Mesodermal cell (in vitro differentiated cells): ENCODE measurements at regions not wholly inside any gene's neighbourhood (a gene's known extent, or its start where the extent isn't known, plus 50 kb on each side); places are given as distances from the start of the nearest gene placed in this dataset.

ENCODE experiments used
- H3K27ac ChIP-seq: 2 replicates; pipeline ENCODE4 v1.7.0; 2013; ENCODE audit warnings: mild to moderate bottlenecking, low read depth, low read length, moderate library complexity; ENCODE audit not compliant: severe bottlenecking
- H3K36me3 ChIP-seq: 2 replicates; pipeline ENCODE4 v1.7.1; 2013; ENCODE audit warnings: mild to moderate bottlenecking, low read length, moderate library complexity; ENCODE audit not compliant: control insufficient read depth, insufficient read depth
- H3K4me1 ChIP-seq: one replicate; pipeline ENCODE4 v1.7.1; 2013; ENCODE audit warnings: mild to moderate bottlenecking, low read length; ENCODE audit not compliant: insufficient read depth, control insufficient read depth, poor library complexity, severe bottlenecking
- H3K4me3 ChIP-seq: 2 replicates; pipeline ENCODE4 v1.7.0; 2013; ENCODE audit warnings: low read length, control low read depth, mild to moderate bottlenecking; ENCODE audit not compliant: insufficient read depth, poor library complexity, severe bottlenecking; ENCODE audit errors: extremely low read depth
- H3K9me3 ChIP-seq: 2 replicates; pipeline ENCODE4 v1.7.1; 2013; ENCODE audit warnings: mild to moderate bottlenecking, low read length, moderate library complexity; ENCODE audit not compliant: control insufficient read depth
- WGBS, 2 experiments: methylation state at CpG; one replicate each; pipeline ENCODE4 v1.1.5; 2013; ENCODE audit warnings: missing lambda C conversion rate in 2 of 2; ENCODE audit not compliant: insufficient coverage in 2 of 2; 5-methylcytosine and 5-hydroxymethylcytosine counted together

GRCh38 chr9:126093771-126094170 is 232.9 kb upstream of the MVB12B start:
- 85 to 94% methylated on average over 4 to 9 of the region's 9 CpGs for WGBS, 2 experiments
- H3K4me1 ChIP-seq, result no peaks in the 10 kb centered on the region
- no peaks in the 10 kb centered on the region for H3K9me3 ChIP-seq
- no peaks in the 10 kb centered on the region for H3K36me3 ChIP-seq
- no peak overlapping the region for H3K4me3 ChIP-seq
- no peak overlapping the region for H3K27ac ChIP-seq

- WGBS, 2 experiments, result 87 to 88% methylated on average over 12 to 13 of the region's 16 CpGs
- Histone ChIP-seq H3K27ac (no peak overlapping the region), H3K9me3 (no peaks in the 10 kb centered on the region), H3K4me1 (no peaks in the 10 kb centered on the region), H3K36me3 (no peaks in the 10 kb centered on the region), H3K4me3 (no peak overlapping the region)
These were observed 231.0 kb upstream of the MVB12B start for GRCh38 chr9:126095546-126096190.

- Histone ChIP-seq H3K27ac (no peak overlapping the region), H3K4me1 (no peaks in the 10 kb centered on the region), H3K9me3 (no peaks in the 10 kb centered on the region), H3K4me3 (no peak overlapping the region), H3K36me3 (no peaks in the 10 kb centered on the region)
- 80% methylated on average over 3 of the region's 7 CpGs; no CpG with 5 or more reads in 1 of the 2 experiments for WGBS, 2 experiments
These were observed 230.3 kb upstream of the MVB12B start for GRCh38 chr9:126096340-126096739.

- Histone ChIP-seq H3K36me3 (no peaks in the 10 kb centered on the region), H3K4me3 (no peak overlapping the region), H3K9me3 (no peaks in the 10 kb centered on the region), H3K27ac (no peak overlapping the region), H3K4me1 (no peaks in the 10 kb centered on the region)
- 91 to 93% methylated on average over 4 to 5 of the region's 6 CpGs for WGBS, 2 experiments
These were observed 228.9 kb upstream of the MVB12B start for GRCh38 chr9:126097679-126098078.

GRCh38 chr9:126106404-126106803 is 220.2 kb upstream of the MVB12B start:
- Histone ChIP-seq H3K4me1 (no peaks in the 10 kb centered on the region), H3K4me3 (no peak overlapping the region), H3K27ac (no peak overlapping the region), H3K36me3 (no peaks in the 10 kb centered on the region), H3K9me3 (no peaks in the 10 kb centered on the region)
- 80 to 96% methylated on average over 1 to 5 of the region's 5 CpGs for WGBS, 2 experiments

GRCh38 chr9:126107693-126108092 is 218.9 kb upstream of the MVB12B start:
- WGBS, 2 experiments, result 92 to 98% methylated on average over 4 to 6 of the region's 12 CpGs
- Histone ChIP-seq H3K4me3 (no peak overlapping the region), H3K4me1 (no peaks in the 10 kb centered on the region), H3K36me3 (no peaks in the 10 kb centered on the region), H3K9me3 (no peaks in the 10 kb centered on the region), H3K27ac (no peak overlapping the region)

GRCh38 chr9:126108240-126108639 is 218.4 kb upstream of the MVB12B start:
- H3K4me3 ChIP-seq, result no peak overlapping the region
- H3K36me3 ChIP-seq, result no peaks in the 10 kb centered on the region
- 32 to 46% methylated on average over 5 to 7 of the region's 11 CpGs for WGBS, 2 experiments

GRCh38 chr9:126109575-126109974 is 217.1 kb upstream of the MVB12B start:
- no peaks in the 10 kb centered on the region for H3K4me1 ChIP-seq
- H3K27ac ChIP-seq, result no peak overlapping the region
- no peak overlapping the region for H3K4me3 ChIP-seq
- H3K36me3 ChIP-seq, result no peaks in the 10 kb centered on the region
- no peaks in the 10 kb centered on the region for H3K9me3 ChIP-seq

More at GRCh38 chr9:126108240-126108639, 218.4 kb upstream of the MVB12B start:
- H3K9me3 ChIP-seq, result no peaks in the 10 kb centered on the region
- no peak overlapping the region for H3K27ac ChIP-seq
- H3K4me1 ChIP-seq, result no peaks in the 10 kb centered on the region

GRCh38 chr9:126111556-126111955 is 215.1 kb upstream of the MVB12B start:
- no peak overlapping the region for H3K27ac ChIP-seq
- no peak overlapping the region for H3K4me3 ChIP-seq
- 86 to 87% methylated on average over 4 to 5 of the region's 5 CpGs for WGBS, 2 experiments
- H3K36me3 ChIP-seq, result no peaks in the 10 kb centered on the region
- H3K9me3 ChIP-seq, result no peaks in the 10 kb centered on the region
- no peaks in the 10 kb centered on the region for H3K4me1 ChIP-seq

GRCh38 chr9:126112135-126112720 is 214.4 kb upstream of the MVB12B start:
- 93 to 100% methylated on average over 2 to 10 of the region's 11 CpGs for WGBS, 2 experiments
- Histone ChIP-seq H3K27ac (no peak overlapping the region), H3K4me1 (no peaks in the 10 kb centered on the region), H3K4me3 (no peak overlapping the region), H3K9me3 (no peaks in the 10 kb centered on the region), H3K36me3 (no peaks in the 10 kb centered on the region)

- Histone ChIP-seq H3K4me3 (no peak overlapping the region), H3K9me3 (no peaks in the 10 kb centered on the region), H3K36me3 (no peaks in the 10 kb centered on the region), H3K27ac (no peak overlapping the region), H3K4me1 (no peaks in the 10 kb centered on the region)
- 72 to 74% methylated on average over 2 of the region's 2 CpGs for WGBS, 2 experiments
These were observed 213.5 kb upstream of the MVB12B start for GRCh38 chr9:126113176-126113575.
